ENCODE measurements at regions not wholly inside any gene's neighbourhood (a gene's known extent, or its start where the extent isn't known, plus 50 kb on each side); places are given as distances from the start of the nearest gene placed in this dataset.

GRCh38 chr4:180103794-180104193, 2139.4 kb upstream of the TENM3 start:
- no peak for DNase-seq

GRCh38 chr4:180105362-180105761, 2137.8 kb upstream of the TENM3 start:
- DNase-seq, result no peak

DNA sequence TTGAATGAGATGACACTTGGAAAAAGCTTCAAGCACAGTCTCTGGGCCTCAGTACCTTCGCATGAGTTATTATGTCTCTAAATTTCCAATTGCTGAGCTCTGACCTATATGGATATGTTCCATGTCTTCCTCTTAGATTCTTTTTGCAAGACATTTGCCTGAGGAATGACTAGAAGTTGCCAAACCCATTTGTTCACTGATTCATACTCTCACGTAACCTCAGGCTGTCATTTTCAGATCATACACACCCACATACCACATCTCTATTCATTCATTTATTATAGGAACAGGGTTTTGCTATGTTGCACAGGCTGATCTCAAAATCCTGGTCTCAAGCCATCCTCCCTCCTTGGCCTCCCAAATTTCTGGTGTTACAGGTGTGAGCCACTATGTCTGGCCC, 2137.1 kb upstream of the TENM3 start:
- DNase-seq, result no peak

GRCh38 chr4:180106997-180107396, 2136.2 kb upstream of the TENM3 start:
- no peak for DNase-seq

GRCh38 chr4:180116840-180117239, 2126.4 kb upstream of the TENM3 start:
- DNase-seq, result no peak

- no peak for DNase-seq
Measured at GRCh38 chr4:180120068-180120467, 2123.1 kb upstream of the TENM3 start.

GRCh38 chr4:180134091-180134866, 2108.9 kb upstream of the TENM3 start:
- peak; percentile 35 for DNase-seq

DNA sequence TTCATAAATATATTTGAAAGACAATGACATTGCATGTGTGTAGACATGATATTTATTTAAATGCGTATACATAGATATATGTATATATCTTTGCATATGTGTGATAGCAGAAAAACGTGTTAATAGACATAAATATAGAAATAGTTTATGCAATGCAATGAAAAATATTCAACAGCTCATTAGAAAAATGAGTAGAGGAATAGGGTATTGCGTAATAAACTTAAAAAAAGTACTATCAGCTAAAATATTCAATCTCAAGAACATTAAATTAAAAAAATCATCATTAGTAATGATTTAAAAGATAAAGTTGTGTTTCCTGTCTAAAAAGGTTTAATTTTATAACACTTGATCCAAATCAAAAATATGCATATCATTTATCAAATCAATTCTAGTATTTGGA, 2101.5 kb upstream of the TENM3 start:
- DNase-seq, result no peak

GRCh38 chr4:180148737-180149136, 2094.5 kb upstream of the TENM3 start:
- DNase-seq, result no peak

GRCh38 chr4:180150818-180151217, 2092.4 kb upstream of the TENM3 start:
- DNase-seq, result peak; percentile 23

- DNase-seq, result no peak
Measured at GRCh38 chr4:180152831-180153230, 2090.4 kb upstream of the TENM3 start.

DNA sequence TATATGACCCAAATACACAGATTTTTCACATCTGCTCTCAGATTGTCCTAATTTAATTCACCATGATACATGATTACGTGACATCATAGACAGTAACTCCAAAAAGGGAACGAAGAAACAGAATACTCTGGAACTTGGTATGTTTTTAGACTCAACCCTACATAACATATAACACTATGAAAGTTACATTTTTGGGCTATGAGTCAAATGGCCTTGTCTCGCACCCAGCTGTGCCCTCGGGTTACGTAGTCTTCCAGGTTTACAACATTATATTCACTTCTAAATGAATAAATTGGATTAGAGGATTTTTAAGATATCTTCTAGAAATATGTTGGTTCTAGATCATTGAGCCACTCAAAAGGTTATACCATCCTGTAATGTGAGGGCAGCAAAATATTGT, 2089.6 kb upstream of the TENM3 start:
- no peak for DNase-seq

DNA sequence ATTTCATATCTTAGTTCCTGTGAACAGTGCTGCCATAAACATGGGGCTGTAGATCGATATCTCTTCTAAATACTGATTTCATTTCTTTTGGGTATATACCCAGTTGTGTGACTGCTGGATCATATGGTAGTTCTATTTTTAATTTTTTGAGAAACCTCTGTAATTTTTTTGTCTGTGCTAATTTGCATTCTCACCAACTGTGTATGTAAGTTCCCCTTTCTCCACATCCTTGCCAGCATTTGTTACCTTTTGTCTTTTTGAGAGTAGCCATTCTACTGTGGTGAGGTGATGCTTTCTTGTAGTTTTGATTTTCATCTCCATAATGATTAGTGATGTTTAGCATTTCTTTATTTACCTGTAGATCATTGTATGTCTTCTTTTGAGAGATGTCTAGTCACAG, 2086.5 kb upstream of the TENM3 start:
- DNase-seq, result no peak

DNA sequence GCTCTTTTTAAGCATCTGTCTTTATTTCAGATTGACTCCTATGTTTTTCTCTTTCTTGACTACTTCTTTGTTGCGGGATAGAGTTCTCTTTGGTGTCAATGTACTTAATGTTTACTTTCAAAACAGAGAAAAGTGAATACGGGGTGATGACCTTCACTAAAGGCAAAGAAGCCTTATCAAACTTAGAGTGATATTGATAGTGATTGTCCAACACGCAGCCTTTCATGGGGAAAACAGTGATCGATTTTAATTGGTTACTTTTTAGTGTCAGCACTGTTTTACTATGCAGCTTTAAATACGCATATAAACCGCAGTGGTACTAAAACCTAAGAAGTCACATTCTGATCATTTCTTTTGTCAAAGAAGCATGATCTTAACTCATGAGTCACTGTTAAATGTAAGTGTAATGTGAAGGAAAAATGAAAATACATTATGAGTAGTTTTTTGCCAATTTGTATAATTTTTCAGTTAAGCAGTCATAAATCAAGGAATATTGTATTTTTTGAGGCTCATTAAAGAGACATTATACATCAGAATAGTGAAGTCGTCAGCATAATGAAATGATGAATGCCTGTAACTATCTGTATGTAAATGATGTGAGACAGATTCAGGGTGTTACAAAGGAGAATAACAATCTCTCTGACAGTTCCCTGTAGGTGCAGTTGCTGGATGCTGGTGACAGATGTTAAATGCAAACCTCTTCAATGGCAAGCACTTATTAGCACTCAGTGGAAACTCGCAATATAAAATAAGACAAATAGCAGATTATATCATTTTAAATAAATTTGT, 2082.8 kb upstream of the TENM3 start:
- no peak for DNase-seq

DNA sequence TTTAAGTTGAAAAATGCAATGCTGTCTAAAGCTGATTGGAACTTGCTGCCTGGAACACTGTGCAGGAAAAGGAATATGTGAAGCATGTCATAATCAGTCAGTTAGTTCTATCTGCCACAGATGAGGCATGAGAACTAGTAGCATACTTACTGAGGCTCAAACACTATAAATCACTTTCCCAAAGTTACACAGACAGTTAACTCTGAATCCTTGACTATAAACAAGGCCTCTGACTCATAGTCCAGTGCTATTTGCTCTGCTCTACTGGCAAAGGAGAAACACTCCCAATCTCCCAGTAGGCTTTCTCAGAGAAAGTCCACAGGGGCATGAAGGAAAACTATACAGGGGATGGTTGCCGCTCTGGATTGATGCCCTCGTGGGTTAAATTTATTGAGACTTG, 2078.4 kb upstream of the TENM3 start:
- no peak for DNase-seq

- no peak for DNase-seq
Measured at GRCh38 chr4:180169394-180169793, 2073.8 kb upstream of the TENM3 start.

GRCh38 chr4:180169966-180170365, 2073.2 kb upstream of the TENM3 start:
- DNase-seq, result no peak

DNA sequence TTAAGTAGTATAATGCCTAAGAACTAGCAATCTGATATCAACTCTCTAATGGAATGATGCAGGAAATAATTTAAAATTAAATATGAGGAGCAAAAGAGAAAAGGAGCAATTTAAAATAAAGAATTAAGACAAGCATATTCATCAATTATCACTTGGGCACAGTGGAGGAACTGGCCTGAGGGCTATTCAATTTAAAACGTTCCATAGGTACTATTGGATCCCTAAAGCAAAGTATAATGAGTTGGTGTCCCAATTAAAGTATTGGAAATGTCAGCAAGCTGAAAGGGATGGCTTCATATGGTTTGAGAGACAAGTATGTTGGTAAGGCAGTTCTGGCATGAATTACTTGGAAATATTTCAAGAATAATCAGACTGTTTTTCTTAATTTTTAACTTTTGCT, 2064.1 kb upstream of the TENM3 start:
- no peak for DNase-seq

GRCh38 chr4:180189666-180190065, 2053.5 kb upstream of the TENM3 start:
- DNase-seq, result no peak

DNA sequence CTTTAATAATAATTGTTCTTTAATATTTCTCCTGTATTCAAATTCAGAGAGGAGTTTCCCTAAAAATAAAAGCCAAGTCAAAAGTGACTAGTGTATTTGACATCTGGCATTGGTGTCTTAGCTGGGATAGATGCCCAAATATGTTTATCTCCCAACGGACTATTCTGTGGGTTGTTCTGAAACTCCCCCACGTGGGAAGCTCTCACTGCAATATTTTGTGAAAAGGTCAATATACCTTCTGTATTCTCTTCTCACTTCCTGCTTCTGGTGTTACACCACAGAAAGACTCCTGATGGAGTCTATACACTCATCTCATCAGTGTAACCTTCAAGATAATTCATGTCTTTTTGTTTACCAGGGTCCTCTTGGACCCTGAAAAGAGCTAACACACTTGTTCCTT, 2052.8 kb upstream of the TENM3 start:
- no peak for DNase-seq

- peak; percentile 12 for DNase-seq
Measured at GRCh38 chr4:180197471-180197870, 2045.7 kb upstream of the TENM3 start.

GRCh38 chr4:180203349-180203748, 2039.9 kb upstream of the TENM3 start:
- DNase-seq, result no peak

GRCh38 chr4:180205276-180205675, 2037.9 kb upstream of the TENM3 start:
- DNase-seq, result no peak

DNA sequence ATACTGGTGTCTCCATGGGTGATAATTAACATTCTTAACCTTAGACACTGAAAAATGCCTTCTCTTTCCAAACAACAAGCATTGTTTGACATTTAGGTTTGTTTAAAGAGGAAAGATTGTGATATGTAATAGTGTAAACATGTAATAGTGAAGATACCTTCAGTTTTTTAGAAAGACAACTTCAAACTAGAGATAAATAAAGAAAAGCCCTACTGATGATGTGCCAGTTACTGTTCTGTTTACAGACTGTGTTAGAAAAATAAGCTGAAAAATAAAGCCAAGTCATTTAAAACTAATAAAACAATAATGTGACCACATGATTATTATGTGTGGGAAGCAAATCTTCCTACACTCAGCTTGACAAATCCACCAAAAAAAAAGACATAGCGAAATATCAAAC, 2035.3 kb upstream of the TENM3 start:
- DNase-seq, result no peak
